ENCODE measurements at regions not wholly inside any gene's neighbourhood (a gene's known extent, or its start where the extent isn't known, plus 50 kb on each side); places are given as distances from the start of the nearest gene placed in this dataset.
"Not testable (repeated sequence)": the region's sequence is repeated elsewhere in the genome, so short reads cannot be mapped to it uniquely, and the experiment has no call there.

- TF ChIP-seq CTCF (IDR thresholded peaks at IDR 0.05) = peak; percentile 80 to 98 (median 91)
- TF ChIP-seq POLR2A (IDR thresholded peaks at IDR 0.05) = peak in 1 of 4 donors; percentile 18
- TF ChIP-seq EP300, POLR2AphosphoS5 (IDR thresholded peaks at IDR 0.05): not testable (repeated sequence)
These were observed 61.1 kb downstream of the ART5 start for GRCh38 chr11:3580487-3581388.

All from upper lobe of left lung (tissue), 4 donors.